ENCODE measurements at regions not wholly inside any gene's neighbourhood (a gene's known extent, or its start where the extent isn't known, plus 50 kb on each side); places are given as distances from the start of the nearest gene placed in this dataset.

GRCh38 chr14:27613102-27613501, 1015.3 kb upstream of the NOVA1 start:
- ChIA-PET CTCF (no interaction called here), POLR2A (no interaction called here)
- intact Hi-C loops (cut with micrococcal nuclease; ENCODE audit: unreplicated experiment) (no loop called here), in situ Hi-C loops (cut with HindIII; ENCODE audit: low pct_unique_long_range_greater_than_20kb, low sequenced_read_pairs) (no loop called here)
- Histone ChIP-seq H3K27ac (ENCODE audit: low read length) (no peak overlapping the region), H3K4me3 (ENCODE audit: low read depth in 2 of 2, low read length in 2 of 2) (no peak overlapping the region), H3K9me3 (ENCODE audit: control insufficient read depth, insufficient read depth, low read depth, low read length) (no peaks in the 10 kb centered on the region), H3K36me3 (ENCODE audit: control insufficient read depth, insufficient read depth, low read length) (no peaks in the 10 kb centered on the region), H3K4me1 (ENCODE audit: control insufficient read depth, insufficient read depth, low read length) (no peaks in the 10 kb centered on the region), H3K27me3 (ENCODE audit: control insufficient read depth, insufficient read depth, low read length) (no peaks in the 10 kb centered on the region)
- TF ChIP-seq CTCF (IDR thresholded peaks at IDR 0.05) (no peak), TCF7L2 (IDR thresholded peaks at IDR 0.05; ENCODE audit: low read depth, low read length) (no peak), POLR2AphosphoS5 (IDR thresholded peaks at IDR 0.05; ENCODE audit: low read depth, low read length) (no peak), SIN3A (IDR thresholded peaks at IDR 0.05; ENCODE audit: borderline replicate concordance, insufficient read depth, low read depth, low read length) (no peak), REST (IDR thresholded peaks at IDR 0.05; ENCODE audit: insufficient read depth in 1 of 2, low read depth in 2 of 2, low read length in 1 of 2) (no peak)
- ATAC-seq (no peak), DNase-seq (ENCODE audit: low read depth, low spot score) (no peak)
- no TSS peak for BruUV-seq (replicated peaks)

- TF ChIP-seq REST (IDR thresholded peaks at IDR 0.05; ENCODE audit: insufficient read depth in 1 of 2, low read depth in 2 of 2, low read length in 1 of 2) = no peak
- no peak for TF ChIP-seq TCF7L2 (IDR thresholded peaks at IDR 0.05; ENCODE audit: low read depth, low read length)
- TF ChIP-seq CTCF (IDR thresholded peaks at IDR 0.05) = no peak
- TF ChIP-seq POLR2AphosphoS5 (IDR thresholded peaks at IDR 0.05; ENCODE audit: low read depth, low read length) = no peak
- no peak for TF ChIP-seq SIN3A (IDR thresholded peaks at IDR 0.05; ENCODE audit: borderline replicate concordance, insufficient read depth, low read depth, low read length)
- no TSS peak for BruUV-seq (replicated peaks)
- CTCF ChIA-PET = no interaction called here
Observed at GRCh38 chr14:27623782-27624181, 1025.9 kb upstream of the NOVA1 start.

More at GRCh38 chr14:27623782-27624181, 1025.9 kb upstream of the NOVA1 start:
- Histone ChIP-seq H3K4me1 (ENCODE audit: control insufficient read depth, insufficient read depth, low read length) (no peaks in the 10 kb centered on the region), H3K9me3 (ENCODE audit: control insufficient read depth, insufficient read depth, low read depth, low read length) (no peaks in the 10 kb centered on the region; the same call in 1 of the 2 replicates), H3K27ac (ENCODE audit: low read length) (no peak overlapping the region), H3K4me3 (ENCODE audit: low read depth in 2 of 2, low read length in 2 of 2) (no peak overlapping the region), H3K36me3 (ENCODE audit: control insufficient read depth, insufficient read depth, low read length) (no peaks in the 10 kb centered on the region), H3K27me3 (ENCODE audit: control insufficient read depth, insufficient read depth, low read length) (no peaks in the 10 kb centered on the region)
- no peak for ATAC-seq
- intact Hi-C loops (cut with micrococcal nuclease; ENCODE audit: unreplicated experiment) (no loop called here), in situ Hi-C loops (cut with HindIII; ENCODE audit: low pct_unique_long_range_greater_than_20kb, low sequenced_read_pairs) (no loop called here)
- DNase-seq (ENCODE audit: low read depth, low spot score) = no peak
- POLR2A ChIA-PET = no interaction called here
